HG03066 (cell line): ENCODE measurements at regions not wholly inside any gene's neighbourhood (a gene's known extent, or its start where the extent isn't known, plus 50 kb on each side); places are given as distances from the start of the nearest gene placed in this dataset.
"Not testable (repeated sequence)": the region's sequence is repeated elsewhere in the genome, so short reads cannot be mapped to it uniquely, and the experiment has no call there.

Source experiments
- ATAC-seq: cut with Tn5 transposase; IDR thresholded peaks from one replicate; pipeline ENCODE4 v1.9.1; 2021; ENCODE audit warnings: low read depth; ENCODE audit not compliant: unreplicated experiment

DNA sequence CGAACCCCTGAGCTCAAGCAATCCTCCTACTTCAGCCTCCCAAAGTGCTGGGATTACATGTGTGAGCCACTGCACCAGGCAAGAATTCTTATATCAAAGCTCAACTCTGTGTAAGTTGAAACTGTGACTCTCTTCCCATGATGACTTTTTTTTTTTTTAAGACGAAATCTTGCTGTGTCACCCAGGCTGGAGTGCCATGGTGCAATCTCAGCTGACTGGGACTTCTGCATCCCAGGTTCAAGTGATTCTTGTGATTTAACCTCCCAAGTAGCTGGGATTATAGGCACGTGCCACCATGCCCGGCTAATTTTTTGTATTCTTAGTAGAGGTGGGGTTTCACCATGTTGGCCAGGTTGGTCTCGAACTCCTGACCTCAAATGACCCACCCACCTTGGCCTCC is 51.6 kb upstream of the WAC start:
- ATAC-seq = not testable (repeated sequence)

DNA sequence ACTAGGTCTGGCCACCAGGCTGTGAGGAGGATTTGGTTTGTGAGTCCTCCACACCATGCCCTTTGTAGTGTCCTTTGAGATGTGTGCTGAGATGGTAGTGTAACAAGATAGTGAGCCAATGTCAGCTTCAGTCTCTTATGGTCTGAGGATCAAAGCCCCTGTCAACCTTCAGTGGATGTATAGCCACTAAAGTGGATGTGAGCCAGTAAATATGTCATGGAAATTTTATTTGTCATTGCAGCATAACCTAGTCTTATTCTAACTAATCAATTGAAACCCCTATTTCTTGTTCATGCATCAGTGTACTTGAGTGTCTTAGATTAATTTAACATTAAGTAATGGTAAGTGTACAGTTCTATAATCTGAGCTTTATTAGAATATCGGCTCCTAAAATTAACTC is 51.0 kb upstream of the WAC start:
- no peak for ATAC-seq
